Choroid plexus epithelial cell (primary cell): ENCODE measurements at regions not wholly inside any gene's neighbourhood (a gene's known extent, or its start where the extent isn't known, plus 50 kb on each side); places are given as distances from the start of the nearest gene placed in this dataset.
"Not testable (repeated sequence)": the region's sequence is repeated elsewhere in the genome, so short reads cannot be mapped to it uniquely, and the experiment has no call there.

Experiments
- DNase-seq: peaks from one replicate; pipeline ENCODE4 v3.0.0-alpha.2; 2010; ENCODE audit warnings: low read depth
- H3K4me3 ChIP-seq: 2 replicates; pipeline ENCODE4 v1.5.1; 2011; ENCODE audit warnings: low read depth, mild to moderate bottlenecking, control low read depth, low read length, moderate library complexity
- TF ChIP-seq, protein P1 (sequence below): conservative IDR thresholded peaks from 2 replicates; pipeline ENCODE4 v1.5.1; 2011; ENCODE audit warnings: low read depth, mild to moderate bottlenecking, control low read depth, inconsistent platforms, low read length, moderate library complexity

DNA sequence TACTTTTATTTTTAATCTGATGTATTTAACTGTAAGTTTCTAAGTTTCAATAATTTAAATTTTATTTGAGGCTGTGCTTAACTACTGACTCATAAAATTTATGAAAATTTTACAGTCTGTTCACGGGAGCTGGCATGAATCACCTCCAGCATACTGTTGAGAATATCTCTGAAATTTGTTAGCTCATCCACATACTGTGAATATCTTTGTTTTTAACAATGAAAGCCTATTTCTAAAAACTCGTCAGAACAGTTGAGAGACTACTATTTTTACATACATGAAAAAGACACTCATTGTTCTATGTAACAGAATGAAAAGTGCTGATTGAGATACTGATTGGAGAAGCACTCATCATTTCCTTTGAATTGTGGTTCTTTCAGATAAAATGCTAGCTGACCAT lies 749.3 kb downstream of the TENT5A start:
- H3K4me3 ChIP-seq = no peak overlapping the region
- TF ChIP-seq, protein P1, sequence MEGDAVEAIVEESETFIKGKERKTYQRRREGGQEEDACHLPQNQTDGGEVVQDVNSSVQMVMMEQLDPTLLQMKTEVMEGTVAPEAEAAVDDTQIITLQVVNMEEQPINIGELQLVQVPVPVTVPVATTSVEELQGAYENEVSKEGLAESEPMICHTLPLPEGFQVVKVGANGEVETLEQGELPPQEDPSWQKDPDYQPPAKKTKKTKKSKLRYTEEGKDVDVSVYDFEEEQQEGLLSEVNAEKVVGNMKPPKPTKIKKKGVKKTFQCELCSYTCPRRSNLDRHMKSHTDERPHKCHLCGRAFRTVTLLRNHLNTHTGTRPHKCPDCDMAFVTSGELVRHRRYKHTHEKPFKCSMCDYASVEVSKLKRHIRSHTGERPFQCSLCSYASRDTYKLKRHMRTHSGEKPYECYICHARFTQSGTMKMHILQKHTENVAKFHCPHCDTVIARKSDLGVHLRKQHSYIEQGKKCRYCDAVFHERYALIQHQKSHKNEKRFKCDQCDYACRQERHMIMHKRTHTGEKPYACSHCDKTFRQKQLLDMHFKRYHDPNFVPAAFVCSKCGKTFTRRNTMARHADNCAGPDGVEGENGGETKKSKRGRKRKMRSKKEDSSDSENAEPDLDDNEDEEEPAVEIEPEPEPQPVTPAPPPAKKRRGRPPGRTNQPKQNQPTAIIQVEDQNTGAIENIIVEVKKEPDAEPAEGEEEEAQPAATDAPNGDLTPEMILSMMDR = no peak
- DNase-seq = peak; percentile 50

DNA sequence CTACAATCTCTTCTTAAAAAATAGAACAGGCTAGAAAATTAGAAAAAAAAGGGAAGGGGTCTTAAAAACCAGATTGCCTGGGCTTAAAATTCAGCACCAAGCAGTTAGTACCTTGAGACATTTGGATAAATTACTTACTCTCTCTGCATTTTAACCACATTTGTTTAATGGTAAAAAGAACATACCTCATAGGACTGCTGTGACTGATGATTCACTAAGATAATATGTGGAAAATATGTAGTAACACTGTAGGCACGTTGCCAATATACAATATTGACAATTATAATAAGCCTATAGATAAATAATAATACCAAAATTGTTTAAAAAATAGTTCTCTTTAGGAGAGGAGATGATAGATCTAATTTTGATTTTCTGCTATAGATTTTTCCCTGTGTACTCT lies 750.4 kb downstream of the TENT5A start:
- TF ChIP-seq, protein P1 = no peak
- no peak overlapping the region for H3K4me3 ChIP-seq
- DNase-seq = peak; percentile 60

DNA sequence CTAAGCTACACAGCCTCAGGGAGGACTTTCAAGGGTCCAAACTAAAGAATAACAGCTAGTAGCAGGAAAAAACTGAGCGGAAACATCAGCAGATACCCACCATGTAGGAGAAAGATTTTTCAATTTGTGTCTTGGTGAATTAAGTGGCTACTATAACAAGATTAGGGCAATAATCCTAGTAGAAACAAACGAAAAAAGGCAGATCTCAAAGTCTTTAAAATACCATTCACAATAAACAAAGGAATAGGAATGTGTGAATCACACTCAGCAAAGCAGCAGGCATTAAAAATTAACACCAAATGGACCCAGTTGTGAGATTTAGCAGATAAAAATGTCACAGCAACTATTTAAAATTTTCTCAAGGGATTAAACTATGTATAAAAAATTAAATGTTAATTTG lies 761.2 kb downstream of the TENT5A start:
- no peak overlapping the region for H3K4me3 ChIP-seq
- no peak for DNase-seq
- TF ChIP-seq, protein P1 = no peak

DNA sequence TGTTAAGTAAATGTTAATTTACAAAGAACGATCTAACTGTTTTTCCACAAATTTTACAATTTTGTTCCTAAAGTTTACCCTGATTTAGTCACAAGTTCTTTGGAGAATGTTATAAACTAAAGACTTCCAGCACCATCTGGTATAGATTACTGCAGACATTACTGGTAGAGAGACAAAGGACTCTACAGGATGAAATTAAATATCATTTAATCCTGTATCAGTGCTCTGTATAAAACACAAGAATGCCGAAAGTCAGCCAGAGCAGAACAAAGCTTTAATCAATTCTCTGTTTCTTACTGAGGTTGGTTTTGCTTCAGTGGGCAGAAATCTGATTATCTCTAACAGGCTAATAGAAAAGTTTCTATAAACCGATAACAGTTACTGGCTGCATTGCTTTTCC lies 763.6 kb downstream of the TENT5A start:
- DNase-seq = no peak
- TF ChIP-seq, protein P1 = no peak

DNA sequence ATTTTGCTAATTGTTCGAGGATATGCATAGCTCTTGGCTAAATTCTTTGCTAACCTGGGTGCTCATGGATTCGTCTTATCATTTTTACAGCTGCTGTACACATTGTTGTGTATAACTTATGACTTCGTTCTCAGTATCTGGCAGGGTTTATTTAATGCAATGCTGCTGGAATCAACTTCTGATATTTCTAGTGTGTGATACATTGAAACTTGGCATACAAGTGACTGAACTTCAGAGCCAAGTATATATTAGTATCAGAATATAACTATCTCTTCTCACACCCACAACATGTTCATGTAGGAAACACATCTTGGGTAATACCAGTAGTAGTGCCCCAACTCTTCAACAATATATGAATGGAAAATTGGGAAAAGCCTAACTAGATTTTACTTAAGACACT lies 764.2 kb downstream of the TENT5A start:
- no peak overlapping the region for H3K4me3 ChIP-seq
- DNase-seq = no peak
- TF ChIP-seq, protein P1 = no peak

More for the DNA sequence above, 763.6 kb downstream of the TENT5A start:
- no peak overlapping the region for H3K4me3 ChIP-seq

DNA sequence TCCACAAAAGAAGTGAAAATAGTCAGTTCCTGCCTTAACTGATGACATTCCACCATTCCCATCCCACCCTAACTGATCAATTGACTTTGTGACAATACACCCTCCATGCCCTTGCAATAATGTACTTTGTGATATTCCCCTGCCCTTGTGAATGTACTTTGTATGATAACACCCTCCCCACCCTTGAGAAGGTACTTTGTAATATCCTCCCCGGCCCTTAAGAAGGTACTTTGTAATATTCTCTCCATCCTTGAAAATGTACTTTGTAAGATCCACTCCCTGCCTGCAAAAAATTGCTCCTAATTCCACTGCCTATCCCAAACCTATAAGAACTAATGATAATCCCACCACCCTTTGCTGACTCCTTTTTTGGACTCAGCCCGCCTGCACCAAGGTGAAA lies 771.3 kb downstream of the TENT5A start:
- not testable (repeated sequence) for DNase-seq, H3K4me3 ChIP-seq

DNA sequence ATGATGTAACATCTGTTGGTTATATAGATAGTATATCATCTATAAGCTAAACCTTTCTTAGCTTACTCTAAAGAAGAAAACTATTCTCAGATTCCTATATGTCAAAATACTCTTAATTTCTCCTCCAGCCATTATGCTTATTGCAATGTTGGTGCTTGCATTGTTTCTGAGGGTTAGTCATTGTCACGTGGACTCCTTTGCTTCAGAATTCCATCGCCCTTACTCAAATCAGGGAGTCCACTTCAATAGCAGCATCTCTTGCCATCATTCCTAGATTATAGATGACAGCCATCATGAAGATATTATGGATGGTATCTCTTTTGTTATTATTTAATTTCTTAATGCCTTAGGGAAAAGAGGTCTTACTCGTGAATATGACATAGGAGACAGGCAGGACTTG lies 776.1 kb downstream of the TENT5A start:
- DNase-seq = no peak
- no peak overlapping the region for H3K4me3 ChIP-seq
- TF ChIP-seq, protein P1 = no peak

DNA sequence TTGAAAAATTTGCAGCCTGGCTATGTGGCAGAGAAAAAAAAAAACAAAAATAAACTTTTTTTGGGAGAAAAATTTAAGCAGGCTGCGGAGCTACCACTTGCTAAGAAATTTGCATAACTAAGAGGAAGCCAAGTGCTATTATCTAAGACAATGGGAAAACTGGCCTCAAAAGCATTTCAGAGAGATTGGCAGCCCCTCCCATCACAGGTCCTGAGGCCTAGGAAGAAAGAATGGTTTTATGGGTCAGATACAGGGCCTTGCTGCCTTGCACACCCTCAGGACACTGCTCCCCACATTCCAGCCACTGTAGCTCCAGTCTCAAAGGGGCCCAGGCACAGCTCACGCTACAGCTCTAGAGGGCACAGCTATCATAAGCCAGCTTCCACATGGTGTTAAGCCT lies 777.9 kb downstream of the TENT5A start:
- DNase-seq = no peak
- TF ChIP-seq, protein P1 = no peak
- no peak overlapping the region for H3K4me3 ChIP-seq
